ENCODE measurements at regions not wholly inside any gene's neighbourhood (a gene's known extent, or its start where the extent isn't known, plus 50 kb on each side); places are given as distances from the start of the nearest gene placed in this dataset.

DNA sequence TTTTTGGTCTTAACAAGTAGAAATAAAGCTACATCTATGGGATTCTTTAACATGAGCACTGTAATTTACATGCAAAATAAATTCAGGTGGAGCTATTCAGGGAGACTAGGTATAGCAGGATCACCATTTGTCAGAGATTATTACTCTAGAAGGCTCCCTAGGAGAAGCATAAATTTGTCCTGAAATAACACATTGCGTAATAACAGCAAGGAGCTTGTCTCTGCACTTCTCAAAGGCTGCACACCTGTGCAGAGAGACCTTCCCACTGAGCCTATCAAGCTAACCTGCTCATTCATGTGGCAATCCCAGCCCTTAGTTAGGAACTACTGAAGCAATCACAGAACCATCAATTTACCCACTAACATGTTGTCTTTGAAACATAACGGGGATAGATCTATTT is 437.4 kb upstream of the MC4R start:
- Histone ChIP-seq H3K27ac (no peak overlapping the region), H3K4me3 (no peak overlapping the region), H3K27me3 (no peaks in the 10 kb centered on the region), H3K4me1 (no peaks in the 10 kb centered on the region), H3K9me3 (no peaks in the 10 kb centered on the region), H3K36me3 (replicated peaks in 1 of 2; ENCODE audit: insufficient read depth in 1 of 2, low read depth in 2 of 2) (no peaks in the 10 kb centered on the region)
- ATAC-seq = no peak
- TF ChIP-seq, protein P1, sequence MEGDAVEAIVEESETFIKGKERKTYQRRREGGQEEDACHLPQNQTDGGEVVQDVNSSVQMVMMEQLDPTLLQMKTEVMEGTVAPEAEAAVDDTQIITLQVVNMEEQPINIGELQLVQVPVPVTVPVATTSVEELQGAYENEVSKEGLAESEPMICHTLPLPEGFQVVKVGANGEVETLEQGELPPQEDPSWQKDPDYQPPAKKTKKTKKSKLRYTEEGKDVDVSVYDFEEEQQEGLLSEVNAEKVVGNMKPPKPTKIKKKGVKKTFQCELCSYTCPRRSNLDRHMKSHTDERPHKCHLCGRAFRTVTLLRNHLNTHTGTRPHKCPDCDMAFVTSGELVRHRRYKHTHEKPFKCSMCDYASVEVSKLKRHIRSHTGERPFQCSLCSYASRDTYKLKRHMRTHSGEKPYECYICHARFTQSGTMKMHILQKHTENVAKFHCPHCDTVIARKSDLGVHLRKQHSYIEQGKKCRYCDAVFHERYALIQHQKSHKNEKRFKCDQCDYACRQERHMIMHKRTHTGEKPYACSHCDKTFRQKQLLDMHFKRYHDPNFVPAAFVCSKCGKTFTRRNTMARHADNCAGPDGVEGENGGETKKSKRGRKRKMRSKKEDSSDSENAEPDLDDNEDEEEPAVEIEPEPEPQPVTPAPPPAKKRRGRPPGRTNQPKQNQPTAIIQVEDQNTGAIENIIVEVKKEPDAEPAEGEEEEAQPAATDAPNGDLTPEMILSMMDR (IDR thresholded peaks at IDR 0.05) = no peak
- no peak for TF ChIP-seq POLR2A (IDR thresholded peaks at IDR 0.05)
- 53 to 60% methylated on average over 2 of the region's 2 CpGs for WGBS, 2 donors
- intact Hi-C loops (cut with DNase I) = no loop called here
- no peak for DNase-seq

DNA sequence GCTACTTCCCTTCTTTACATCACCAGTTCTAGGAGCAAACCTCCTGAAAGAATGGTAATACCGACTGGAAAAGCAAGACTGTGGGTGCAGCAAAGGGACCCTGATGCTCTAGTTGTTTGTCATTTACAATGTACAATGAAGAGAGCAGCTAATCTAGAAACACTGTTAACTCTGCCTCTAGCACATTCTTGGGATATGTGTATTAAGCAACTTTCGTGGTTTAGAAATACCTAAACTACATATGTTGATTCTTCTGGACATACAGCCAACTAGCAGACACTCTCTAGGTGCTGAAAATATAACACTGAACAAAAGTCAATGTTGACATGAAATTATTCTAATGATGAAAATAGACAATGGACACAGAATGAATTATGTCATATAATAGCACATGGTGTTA is 440.3 kb upstream of the MC4R start:
- intact Hi-C loops (cut with DNase I) = no loop called here
- Histone ChIP-seq H3K4me1 (no peaks in the 10 kb centered on the region), H3K4me3 (no peak overlapping the region), H3K9me3 (no peaks in the 10 kb centered on the region), H3K27me3 (no peaks in the 10 kb centered on the region), H3K36me3 (replicated peaks in 1 of 2; ENCODE audit: insufficient read depth in 1 of 2, low read depth in 2 of 2) (no peaks in the 10 kb centered on the region), H3K27ac (no peak overlapping the region)
- no peak for DNase-seq
- no peak for ATAC-seq
- WGBS, 2 donors = 36 to 40% methylated on average over 2 of the region's 2 CpGs
- no peak for TF ChIP-seq POLR2A (IDR thresholded peaks at IDR 0.05)

DNA sequence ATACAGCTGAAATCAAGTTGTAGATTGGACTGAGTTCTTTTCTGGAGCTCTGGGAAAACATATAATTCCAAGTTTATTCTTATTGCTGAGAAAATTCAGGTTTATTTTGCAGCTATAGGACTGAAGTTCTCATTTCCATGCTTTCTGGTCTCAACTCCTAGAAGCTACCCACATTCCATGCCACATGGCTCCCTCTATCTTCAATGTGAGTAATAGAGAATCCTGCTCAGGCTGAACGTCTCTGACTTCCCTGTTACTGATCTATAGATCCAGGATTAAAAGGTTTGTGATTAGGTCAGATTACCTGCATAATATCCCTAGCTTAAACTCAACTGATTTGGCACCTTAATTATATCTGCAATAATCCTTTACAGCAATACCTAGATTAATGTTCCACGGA is 453.8 kb upstream of the MC4R start:
- Histone ChIP-seq H3K4me3 (no peak overlapping the region), H3K9me3 (no peaks in the 10 kb centered on the region), H3K27ac (no peak overlapping the region), H3K36me3 (replicated peaks in 1 of 2; ENCODE audit: insufficient read depth in 1 of 2, low read depth in 2 of 2) (no peaks in the 10 kb centered on the region), H3K4me1 (no peaks in the 10 kb centered on the region), H3K27me3 (no peaks in the 10 kb centered on the region)
- no peak for DNase-seq
- 25 to 38% methylated on average over 2 of the region's 2 CpGs for WGBS, 2 donors
- no peak for TF ChIP-seq POLR2A (IDR thresholded peaks at IDR 0.05)
- TF ChIP-seq, protein P1 (IDR thresholded peaks at IDR 0.05) = no peak
- intact Hi-C loops (cut with DNase I) = no loop called here
- no peak for ATAC-seq

DNA sequence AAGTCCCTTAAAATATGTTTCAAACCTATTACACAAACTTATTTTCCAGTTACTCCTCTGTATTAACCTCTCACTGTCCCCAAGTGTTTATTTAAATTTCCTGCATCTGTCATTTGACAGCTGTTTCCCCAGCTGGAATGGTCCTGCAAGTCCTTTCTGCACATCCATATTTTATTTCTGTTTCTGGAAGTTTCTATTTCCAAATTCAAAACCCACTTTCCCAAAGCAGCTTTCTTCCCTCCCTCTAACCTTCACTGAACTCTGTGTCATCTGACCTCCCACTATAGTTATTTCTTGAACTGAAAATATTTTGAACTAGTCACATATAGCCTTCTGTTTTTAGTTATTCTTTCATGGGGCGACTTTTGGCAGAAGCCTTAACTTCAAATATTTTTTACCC is 459.4 kb upstream of the MC4R start:
- DNase-seq (no peak), ATAC-seq (no peak)
- intact Hi-C loops (cut with DNase I) = no loop called here

DNA sequence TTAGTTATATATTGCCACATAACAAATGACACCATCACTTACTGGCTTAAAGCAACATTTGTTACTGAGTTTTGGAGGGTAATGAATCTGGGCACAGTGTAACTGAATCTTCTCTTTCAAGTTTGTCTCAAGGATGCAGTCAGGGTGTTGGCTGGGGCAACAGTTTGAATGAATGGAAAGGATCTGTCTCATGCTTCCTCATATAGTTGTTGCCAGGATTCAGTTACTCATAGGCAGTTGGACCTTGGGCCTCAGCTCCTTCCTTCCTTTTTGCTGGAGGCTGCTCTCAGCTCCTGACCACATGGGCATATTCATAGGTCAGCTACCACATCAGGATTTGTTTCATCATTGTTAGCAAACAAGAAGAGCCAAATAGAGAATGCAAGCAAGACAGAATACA is 466.1 kb upstream of the MC4R start:
- no peaks in the 10 kb centered on the region for H3K27me3 ChIP-seq
- no peaks in the 10 kb centered on the region for H3K36me3 ChIP-seq (replicated peaks in 1 of 2; ENCODE audit: insufficient read depth in 1 of 2, low read depth in 2 of 2)
- DNase-seq (no peak), ATAC-seq (no peak)
- no peak overlapping the region for H3K27ac ChIP-seq
- H3K9me3 ChIP-seq = no peaks in the 10 kb centered on the region
- no peaks in the 10 kb centered on the region for H3K4me1 ChIP-seq
- no peak for TF ChIP-seq POLR2A (IDR thresholded peaks at IDR 0.05)
- TF ChIP-seq, protein P1 (IDR thresholded peaks at IDR 0.05) = no peak
- no peak overlapping the region for H3K4me3 ChIP-seq
- intact Hi-C loops (cut with DNase I) = no loop called here

More for the DNA sequence above, 459.4 kb upstream of the MC4R start:
- no peaks in the 10 kb centered on the region for H3K4me1 ChIP-seq
- H3K27ac ChIP-seq = no peak overlapping the region
- 63 to 64% methylated on average over 1 of the region's 1 CpG for WGBS, 2 donors
- no peaks in the 10 kb centered on the region for H3K9me3 ChIP-seq
- no peaks in the 10 kb centered on the region for H3K36me3 ChIP-seq (replicated peaks in 1 of 2; ENCODE audit: insufficient read depth in 1 of 2, low read depth in 2 of 2)
- TF ChIP-seq, protein P1 (IDR thresholded peaks at IDR 0.05) = no peak
- TF ChIP-seq POLR2A (IDR thresholded peaks at IDR 0.05) = no peak
- no peak overlapping the region for H3K4me3 ChIP-seq
- H3K27me3 ChIP-seq = no peaks in the 10 kb centered on the region

All from body of pancreas (tissue), 4 donors.